A549 (cell line): ENCODE measurements at regions not wholly inside any gene's neighbourhood (a gene's known extent, or its start where the extent isn't known, plus 50 kb on each side); places are given as distances from the start of the nearest gene placed in this dataset.

ENCODE experiments used
- ATAC-seq, 2 experiments: fragments of 200-7000 bp in 1 of 2; fragments of >200 bp in 1 of 2; cut with Nextera tagmentation in 1 of 2; cut with Tn5 transposase in 1 of 2; 3 replicates each; pipeline versions ENCODE4 v1.8.0 to v1.9.1; 2018 to 2020; ENCODE audit warnings: mild to moderate bottlenecking in 1 of 2, moderate library complexity in 1 of 2
- CTCF ChIA-PET: fragments of 300-600 bp; sonication (Branson Sonifier 250); formaldehyde crosslinking; extraction: SDS; loops from one replicate; lab custom pipeline; 2021; ENCODE audit warnings: antibody characterized with exemption, inconsistent platforms; lab: Yijun Ruan, JAX
- POLR2A ChIA-PET: fragments of 350-600 bp; formaldehyde crosslinking; extraction: SDS; loops from one replicate; lab custom pipeline; 2021; ENCODE audit warnings: antibody characterized with exemption, inconsistent platforms; lab: Yijun Ruan, JAX
- DNase-seq, 2 experiments: peaks; one replicate each; pipeline versions ENCODE4 v3.0.0 to v3.0.0-alpha.2; 2011 to 2016; ENCODE audit warnings: low read depth in 1 of 2, low spot score in 1 of 2
- FAIRE-seq: peaks from 2 replicates; lab custom pipeline; 2011; peaks lifted over from hg19 to GRCh38; lab: Jason Lieb, UNC
- H3K27ac ChIP-seq, 2 experiments: fragments of >200 bp; sonication (Bioruptor Twin); formaldehyde crosslinking; 3 replicates each; pipeline ENCODE4 v1.5.1; 2016 to 2017
- H3K4me1 ChIP-seq: fragments of >200 bp; sonication (Bioruptor Twin); formaldehyde crosslinking; 3 replicates; pipeline ENCODE4 v1.6.1; 2016
- H3K4me2 ChIP-seq: fragments of >200 bp; sonication (Bioruptor Twin); formaldehyde crosslinking; 3 replicates; pipeline ENCODE4 v1.6.1; 2016
- H3K4me3 ChIP-seq: fragments of >200 bp; sonication (Bioruptor Twin); formaldehyde crosslinking; 3 replicates; pipeline ENCODE4 v1.5.1; 2016
- H3K9me3 ChIP-seq: fragments of >200 bp; sonication (Bioruptor Twin); formaldehyde crosslinking; 3 replicates; pipeline ENCODE4 v1.6.1; 2016
- ATOH8 ChIP-seq: fragments of 250-450 bp; sonication (Bioruptor Pico); IDR thresholded peaks from 2 replicates; pipeline ENCODE4 v1.5.0; 2020; ENCODE audit warnings: low read depth, mild to moderate bottlenecking, moderate library complexity
- CTCF ChIP-seq: fragments of >200 bp; sonication (Bioruptor Twin); formaldehyde crosslinking; IDR thresholded peaks from 3 replicates; pipeline ENCODE4 v1.5.1; 2016
- EHF ChIP-seq: fragments of 250-450 bp; sonication (Bioruptor Pico); IDR thresholded peaks from 2 replicates; pipeline ENCODE4 v1.5.0; 2020; ENCODE audit warnings: mild to moderate bottlenecking
- ELK1 ChIP-seq: fragments of 150-350 bp; IDR thresholded peaks from 2 replicates; pipeline ENCODE4 v1.6.1; 2014; ENCODE audit warnings: low read depth, mild to moderate bottlenecking, low read length
- ESRRA ChIP-seq: fragments of 150-350 bp; IDR thresholded peaks from 2 replicates; pipeline ENCODE4 v1.6.1; 2014; ENCODE audit warnings: mild to moderate bottlenecking, low read length, borderline replicate concordance
- FOSL2 ChIP-seq, 2 experiments: fragments of 450-650 bp in 1 of 2; fragments of >200 bp in 1 of 2; sonication (Bioruptor Twin) in 1 of 2; formaldehyde crosslinking; IDR thresholded peaks; 2 replicates each; pipeline versions ENCODE4 v1.5.0 to v1.6.1; 2016 to 2020; ENCODE audit warnings: mild to moderate bottlenecking in 1 of 2, moderate library complexity in 1 of 2
- HES2 ChIP-seq: fragments of >200 bp; sonication (Bioruptor Twin); formaldehyde crosslinking; IDR thresholded peaks from 2 replicates; pipeline ENCODE4 v1.6.1; 2016
- HOXA7 ChIP-seq: fragments of 250-450 bp; sonication (Bioruptor Pico); IDR thresholded peaks from 2 replicates; pipeline ENCODE4 v1.5.0; 2020; ENCODE audit warnings: mild to moderate bottlenecking, moderate library complexity
- HOXB13 ChIP-seq: fragments of 250-450 bp; sonication (Bioruptor Pico); IDR thresholded peaks from 2 replicates; pipeline ENCODE4 v1.5.0; 2020; ENCODE audit warnings: low read depth, mild to moderate bottlenecking, moderate library complexity
- HOXB5 ChIP-seq: fragments of 250-450 bp; sonication (Bioruptor Pico); IDR thresholded peaks from 2 replicates; pipeline ENCODE4 v1.5.0; 2020; ENCODE audit warnings: mild to moderate bottlenecking, moderate library complexity
- KDM1A ChIP-seq: fragments of 200-600 bp; sonication (generic); IDR thresholded peaks from 2 replicates; pipeline ENCODE4 v1.6.1; 2016; ENCODE audit warnings: low read depth, mild to moderate bottlenecking
- KDM5A ChIP-seq: fragments of 200-600 bp; sonication (generic); IDR thresholded peaks from 2 replicates; pipeline ENCODE4 v1.6.1; 2016; ENCODE audit warnings: antibody characterized with exemption, mild to moderate bottlenecking
- PHF8 ChIP-seq: fragments of 200-600 bp; sonication (generic); IDR thresholded peaks from 2 replicates; pipeline ENCODE4 v1.6.1; 2016; ENCODE audit warnings: low read depth, mild to moderate bottlenecking, antibody characterized with exemption, moderate library complexity, borderline replicate concordance
- POLR2AphosphoS2 ChIP-seq: conservative IDR thresholded peaks from 2 replicates; pipeline ENCODE4 v1.6.1; 2012; ENCODE audit warnings: low read length, improper control_type of control experiment, inconsistent platforms
- RCOR1 ChIP-seq: fragments of 150-350 bp; IDR thresholded peaks from 2 replicates; pipeline ENCODE4 v1.6.1; 2014; ENCODE audit warnings: antibody characterized with exemption, low read length, low read depth
- SMC3 ChIP-seq: fragments of >200 bp; sonication (Bioruptor Twin); formaldehyde crosslinking; IDR thresholded peaks from 3 replicates; pipeline ENCODE4 v1.6.1; 2018; ENCODE audit warnings: inconsistent platforms
- TFCP2L1 ChIP-seq: fragments of 250-450 bp; sonication (Bioruptor Pico); IDR thresholded peaks from 2 replicates; pipeline ENCODE4 v1.5.0; 2021; ENCODE audit warnings: mild to moderate bottlenecking
- ZC3H11A ChIP-seq: fragments of 450-650 bp; IDR thresholded peaks from 2 replicates; pipeline ENCODE4 v1.6.1; 2014; ENCODE audit warnings: antibody characterized with exemption, mild to moderate bottlenecking
- ZFP36 ChIP-seq: fragments of 450-650 bp; IDR thresholded peaks from 2 replicates; pipeline ENCODE4 v1.6.1; 2014; ENCODE audit warnings: borderline replicate concordance; ENCODE audit not compliant: partially characterized antibody
- WGBS: methylation state at CpG from one replicate; pipeline ENCODE4 v1.1.6; 2017; ENCODE audit errors: missing lambda C conversion rate; 5-methylcytosine and 5-hydroxymethylcytosine counted together

GRCh38 chr16:80029761-80030481, 429.4 kb upstream of the MAF start:
- 90% methylated on average over 8 of the region's 8 CpGs for WGBS
- TF ChIP-seq EHF (CRISPR knock-in tag) (no peak), TFCP2L1 (CRISPR knock-in tag) (no peak), SMC3 (no peak), HOXA7 (CRISPR knock-in tag) (no peak), POLR2AphosphoS2 (no peak), ATOH8 (CRISPR knock-in tag) (no peak)
- TF ChIP-seq, all 56 proteins: peak for 0
- POLR2A ChIA-PET: no interaction called here

GRCh38 chr16:80029381-80029630, 428.8 kb upstream of the MAF start:
- ATAC-seq: no peak
- H3K9me3 ChIP-seq: peaks cover 31% of the 10 kb centered on the region; the same call in 2 of the 3 replicates
- H3K4me2 ChIP-seq: no peak overlapping the region
- TF ChIP-seq KDM5A (no peak), CTCF (no peak), HES2 (no peak), HOXB13 (CRISPR knock-in tag) (no peak), ESRRA (no peak), KDM1A (no peak), RCOR1 (no peak), POLR2AphosphoS2 (no peak), ELK1 (no peak), ZFP36 (no peak), HOXB5 (no peak), FOSL2 (IDR thresholded peaks at IDR 0.05) (no peak), FOSL2 (CRISPR knock-in tag; IDR thresholded peaks at IDR 0.05) (no peak), PHF8 (no peak), ZC3H11A (no peak)
- no peak overlapping the region for H3K4me3 ChIP-seq
- WGBS: 65% methylated on average over 2 of the region's 2 CpGs
- no peak for FAIRE-seq
- CTCF ChIA-PET: no interaction called here
- POLR2A ChIA-PET: no interaction called here
- peak overlapping the region; percentile 88 to 94; a peak in 5 of 6 replicates for H3K27ac ChIP-seq
- H3K4me1 ChIP-seq: peaks cover 45% of the 10 kb centered on the region
- no peak for DNase-seq

More at GRCh38 chr16:80029761-80030481, 429.4 kb upstream of the MAF start:
- CTCF ChIA-PET: interaction anchor here (0.7 to 1.0 kb wide), 2 partner anchors 24 to 166 kb away, joined by 3 to 4 read pairs; no protein-coding TSS in a partner anchor
- no peak for DNase-seq
- Histone ChIP-seq H3K4me3 (no peak overlapping the region), H3K4me2 (no peak overlapping the region), H3K9me3 (peaks cover 33% of the 10 kb centered on the region; the same call in 2 of the 3 replicates), H3K27ac (peak overlapping the region; percentile 59 to 94; a peak in 3 of 6 replicates), H3K4me1 (peaks cover 43% of the 10 kb centered on the region)
- no peak for FAIRE-seq
- ATAC-seq: no peak
